Prostate gland (tissue), 2 donors: ENCODE measurements at regions not wholly inside any gene's neighbourhood (a gene's known extent, or its start where the extent isn't known, plus 50 kb on each side); places are given as distances from the start of the nearest gene placed in this dataset.

Source experiments
- CTCF ChIP-seq, 4 experiments: fragments of 200-600 bp in 2 of 4; fragments of 450-650 bp in 2 of 4; sonication (generic) in 2 of 4; IDR thresholded peaks; 1 replicate in 3 of 4; 2 replicates in 1 of 4; pipeline ENCODE4 v1.5.1; 2016 to 2019; ENCODE audit warnings: antibody characterized with exemption in 4 of 4, mild to moderate bottlenecking in 2 of 4, moderate library complexity in 2 of 4
- POLR2A ChIP-seq: fragments of 450-650 bp; IDR thresholded peaks from one replicate; pipeline ENCODE4 v1.6.1; 2016; ENCODE audit warnings: antibody characterized with exemption, mild to moderate bottlenecking
- POLR2AphosphoS5 ChIP-seq: sonication (generic); formaldehyde crosslinking; IDR thresholded peaks from one replicate; pipeline ENCODE4 v1.6.1; 2017; ENCODE audit warnings: antibody characterized with exemption

- no peak for TF ChIP-seq CTCF (IDR thresholded peaks at IDR 0.05)
- no peak for TF ChIP-seq POLR2A
- TF ChIP-seq POLR2AphosphoS5: no peak
Measured at GRCh38 chr2:122598784-122599183, 843.3 kb downstream of the TSN start.
